ENCODE measurements at regions not wholly inside any gene's neighbourhood (a gene's known extent, or its start where the extent isn't known, plus 50 kb on each side); places are given as distances from the start of the nearest gene placed in this dataset.

GRCh38 chr12:90858252-90858651 lies 96.7 kb downstream of the CCER1 start:
- H2AFZ ChIP-seq (ENCODE audit: low read depth, low read length), result no peak overlapping the region
- no peaks in the 10 kb centered on the region for H3K9me3 Mint-ChIP-seq (ENCODE audit: unreplicated experiment)
- no peak overlapping the region for H3K9ac ChIP-seq (ENCODE audit: low read length)
- H3K4me3 ChIP-seq (ENCODE audit: insufficient read depth, low read depth, low read length), result no peak overlapping the region
- DNase-seq (ENCODE audit: low read depth), result peak; percentile 39
- no peaks in the 10 kb centered on the region for H3K9me3 ChIP-seq (ENCODE audit: insufficient read depth, low read depth, low read length)
- H3K27ac Mint-ChIP-seq (ENCODE audit: unreplicated experiment), result no peak overlapping the region
- H3K36me3 ChIP-seq (ENCODE audit: insufficient read depth, low read length), result no peaks in the 10 kb centered on the region
- H3K27ac ChIP-seq (ENCODE audit: low read depth, low read length), result no peak overlapping the region
- H3K4me3 Mint-ChIP-seq (ENCODE audit: unreplicated experiment), result no peak overlapping the region
- TF ChIP-seq CTCF (IDR thresholded peaks at IDR 0.05; ENCODE audit: insufficient read depth, low read depth, low read length) (no peak), EZH2 (IDR thresholded peaks at IDR 0.05; ENCODE audit: insufficient read depth, low read length) (no peak)
- FAIRE-seq, result no peak
- H3K4me1 Mint-ChIP-seq (ENCODE audit: low read depth, unreplicated experiment), result peaks cover 2% of the 10 kb centered on the region
- no peaks in the 10 kb centered on the region for H3K27me3 Mint-ChIP-seq (ENCODE audit: low read depth, unreplicated experiment)
- H3K27me3 ChIP-seq (ENCODE audit: insufficient read depth, low read length), result no peaks in the 10 kb centered on the region
- H3K4me2 ChIP-seq (ENCODE audit: low read length), result no peak overlapping the region
- no peaks in the 10 kb centered on the region for H4K20me1 ChIP-seq (ENCODE audit: insufficient read depth, low read length)
- no peaks in the 10 kb centered on the region for H3K79me2 ChIP-seq (ENCODE audit: insufficient read depth, low read length)
- H3K36me3 Mint-ChIP-seq (ENCODE audit: low read depth, unreplicated experiment), result no peaks in the 10 kb centered on the region
- H3K4me1 ChIP-seq (ENCODE audit: insufficient read depth, low read length), result no peaks in the 10 kb centered on the region

- H3K27me3 Mint-ChIP-seq (ENCODE audit: low read depth, unreplicated experiment), result no peaks in the 10 kb centered on the region
- Histone ChIP-seq H3K4me1 (ENCODE audit: insufficient read depth, low read length) (no peaks in the 10 kb centered on the region), H3K9ac (ENCODE audit: low read length) (no peak overlapping the region), H3K9me3 (ENCODE audit: insufficient read depth, low read depth, low read length) (no peaks in the 10 kb centered on the region), H3K27ac (ENCODE audit: low read depth, low read length) (no peak overlapping the region), H3K4me2 (ENCODE audit: low read length) (no peak overlapping the region), H3K27me3 (ENCODE audit: insufficient read depth, low read length) (no peaks in the 10 kb centered on the region), H3K36me3 (ENCODE audit: insufficient read depth, low read length) (no peaks in the 10 kb centered on the region), H3K79me2 (ENCODE audit: insufficient read depth, low read length) (no peaks in the 10 kb centered on the region), H4K20me1 (ENCODE audit: insufficient read depth, low read length) (no peaks in the 10 kb centered on the region), H3K4me3 (ENCODE audit: insufficient read depth, low read depth, low read length) (no peak overlapping the region), H2AFZ (ENCODE audit: low read depth, low read length) (no peak overlapping the region)
- no peak overlapping the region for H3K27ac Mint-ChIP-seq (ENCODE audit: unreplicated experiment)
- H3K4me1 Mint-ChIP-seq (ENCODE audit: low read depth, unreplicated experiment), result peaks cover 2% of the 10 kb centered on the region
- no peak overlapping the region for H3K4me3 Mint-ChIP-seq (ENCODE audit: unreplicated experiment)
- no peak for FAIRE-seq
- H3K9me3 Mint-ChIP-seq (ENCODE audit: unreplicated experiment), result no peaks in the 10 kb centered on the region
- H3K36me3 Mint-ChIP-seq (ENCODE audit: low read depth, unreplicated experiment), result no peaks in the 10 kb centered on the region
- no peak for TF ChIP-seq EZH2 (IDR thresholded peaks at IDR 0.05; ENCODE audit: insufficient read depth, low read length)
- no peak for TF ChIP-seq CTCF (IDR thresholded peaks at IDR 0.05; ENCODE audit: insufficient read depth, low read depth, low read length)
- DNase-seq (ENCODE audit: low read depth), result no peak
Measured at GRCh38 chr12:90855534-90855933, 99.4 kb downstream of the CCER1 start.

- no peak overlapping the region for H3K4me3 Mint-ChIP-seq (ENCODE audit: unreplicated experiment)
- no peaks in the 10 kb centered on the region for H3K9me3 Mint-ChIP-seq (ENCODE audit: unreplicated experiment)
- no peaks in the 10 kb centered on the region for H3K4me1 ChIP-seq (ENCODE audit: insufficient read depth, low read length)
- no peak overlapping the region for H2AFZ ChIP-seq (ENCODE audit: low read depth, low read length)
- H3K36me3 Mint-ChIP-seq (ENCODE audit: low read depth, unreplicated experiment), result no peaks in the 10 kb centered on the region
- H3K27ac ChIP-seq (ENCODE audit: low read depth, low read length), result no peak overlapping the region
- H3K9ac ChIP-seq (ENCODE audit: low read length), result no peak overlapping the region
- H3K27me3 ChIP-seq (ENCODE audit: insufficient read depth, low read length), result no peaks in the 10 kb centered on the region
- no peaks in the 10 kb centered on the region for H3K36me3 ChIP-seq (ENCODE audit: insufficient read depth, low read length)
- no peak for FAIRE-seq
- no peaks in the 10 kb centered on the region for H3K9me3 ChIP-seq (ENCODE audit: insufficient read depth, low read depth, low read length)
- TF ChIP-seq EZH2 (IDR thresholded peaks at IDR 0.05; ENCODE audit: insufficient read depth, low read length) (no peak), CTCF (IDR thresholded peaks at IDR 0.05; ENCODE audit: insufficient read depth, low read depth, low read length) (peak; percentile 83)
- H3K79me2 ChIP-seq (ENCODE audit: insufficient read depth, low read length), result no peaks in the 10 kb centered on the region
- H3K27me3 Mint-ChIP-seq (ENCODE audit: low read depth, unreplicated experiment), result no peaks in the 10 kb centered on the region
- H4K20me1 ChIP-seq (ENCODE audit: insufficient read depth, low read length), result no peaks in the 10 kb centered on the region
- H3K4me1 Mint-ChIP-seq (ENCODE audit: low read depth, unreplicated experiment), result peaks cover 2% of the 10 kb centered on the region
- DNase-seq (ENCODE audit: low read depth), result peak; percentile 20
- H3K4me3 ChIP-seq (ENCODE audit: insufficient read depth, low read depth, low read length), result no peak overlapping the region
- no peak overlapping the region for H3K27ac Mint-ChIP-seq (ENCODE audit: unreplicated experiment)
- peak overlapping the region; percentile 26 for H3K4me2 ChIP-seq (ENCODE audit: low read length)
Measured at GRCh38 chr12:90854136-90854689, 100.8 kb downstream of the CCER1 start.
